ENCODE measurements at regions not wholly inside any gene's neighbourhood (a gene's known extent, or its start where the extent isn't known, plus 50 kb on each side); places are given as distances from the start of the nearest gene placed in this dataset.

DNA sequence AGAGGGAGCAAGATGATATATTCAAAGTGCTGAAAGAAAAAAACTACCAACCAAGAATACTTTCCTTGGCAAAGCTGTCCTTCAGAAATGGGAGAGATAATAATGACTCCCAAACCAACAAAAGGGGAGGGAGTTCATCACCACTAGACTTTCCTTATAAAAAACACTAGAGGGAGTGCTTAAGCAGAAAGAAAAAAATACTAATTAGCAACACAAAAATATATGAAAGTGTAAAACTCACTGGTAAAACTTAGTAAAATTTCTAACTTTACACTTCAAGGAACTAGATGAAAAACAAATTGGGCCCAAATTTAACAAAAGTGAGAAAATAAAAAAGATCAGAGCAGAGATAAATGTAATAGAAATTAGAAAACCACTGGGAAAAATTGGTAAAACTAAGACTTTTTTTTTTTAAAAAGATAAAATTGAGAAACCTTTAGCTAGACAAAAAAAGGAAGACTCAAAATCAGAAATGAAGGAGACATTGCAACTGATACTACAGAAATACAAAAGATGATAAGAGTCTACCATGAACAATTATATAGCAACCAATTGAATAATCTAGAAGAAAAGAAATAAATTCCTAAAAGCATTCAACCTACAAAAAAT, 60.4 kb upstream of the FAR2 start:
- H3K27me3 ChIP-seq (ENCODE audit: control insufficient read depth, insufficient read depth, low read length): no peaks in the 10 kb centered on the region
- TF ChIP-seq, protein P1, sequence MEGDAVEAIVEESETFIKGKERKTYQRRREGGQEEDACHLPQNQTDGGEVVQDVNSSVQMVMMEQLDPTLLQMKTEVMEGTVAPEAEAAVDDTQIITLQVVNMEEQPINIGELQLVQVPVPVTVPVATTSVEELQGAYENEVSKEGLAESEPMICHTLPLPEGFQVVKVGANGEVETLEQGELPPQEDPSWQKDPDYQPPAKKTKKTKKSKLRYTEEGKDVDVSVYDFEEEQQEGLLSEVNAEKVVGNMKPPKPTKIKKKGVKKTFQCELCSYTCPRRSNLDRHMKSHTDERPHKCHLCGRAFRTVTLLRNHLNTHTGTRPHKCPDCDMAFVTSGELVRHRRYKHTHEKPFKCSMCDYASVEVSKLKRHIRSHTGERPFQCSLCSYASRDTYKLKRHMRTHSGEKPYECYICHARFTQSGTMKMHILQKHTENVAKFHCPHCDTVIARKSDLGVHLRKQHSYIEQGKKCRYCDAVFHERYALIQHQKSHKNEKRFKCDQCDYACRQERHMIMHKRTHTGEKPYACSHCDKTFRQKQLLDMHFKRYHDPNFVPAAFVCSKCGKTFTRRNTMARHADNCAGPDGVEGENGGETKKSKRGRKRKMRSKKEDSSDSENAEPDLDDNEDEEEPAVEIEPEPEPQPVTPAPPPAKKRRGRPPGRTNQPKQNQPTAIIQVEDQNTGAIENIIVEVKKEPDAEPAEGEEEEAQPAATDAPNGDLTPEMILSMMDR (IDR thresholded peaks at IDR 0.05; ENCODE audit: insufficient read depth, low read length, severe bottlenecking): no peak
- H3K36me3 ChIP-seq (ENCODE audit: control insufficient read depth, insufficient read depth, low read length): no peaks in the 10 kb centered on the region
- DNase-seq (ENCODE audit: low read depth) (peak; percentile 33), FAIRE-seq (no peak)
- no peak overlapping the region for H3K4me3 ChIP-seq (ENCODE audit: low read depth, low read length)

All from bronchial epithelial cell (primary cell).